Lung (tissue), 11 donors: ENCODE measurements at regions not wholly inside any gene's neighbourhood (a gene's known extent, or its start where the extent isn't known, plus 50 kb on each side); places are given as distances from the start of the nearest gene placed in this dataset.

Source experiments
- ATAC-seq: fragments of 200-7000 bp; cut with Tn5 transposase; one replicate; pipeline ENCODE4 v1.9.1; 2020; ENCODE audit warnings: moderate number of reproducible peaks; ENCODE audit not compliant: insufficient read depth, low FRiP score
- DNase-seq, 3 donors: peaks; one replicate each; pipeline ENCODE4 v3.0.0-alpha.2; 2013 to 2017
- H3K27ac ChIP-seq, 2 donors: one replicate each; pipeline ENCODE4 v1.5.1; 2013; ENCODE audit warnings: mild to moderate bottlenecking in 2 of 2, moderate library complexity in 2 of 2, control low read depth in 1 of 2, inconsistent platforms in 1 of 2, low read depth in 1 of 2, low read length in 1 of 2
- H3K27me3 ChIP-seq, 3 donors: one replicate each; pipeline ENCODE4 v1.5.1; 2013; ENCODE audit warnings: low read length in 2 of 3; ENCODE audit not compliant: control insufficient read depth in 3 of 3, insufficient read depth in 3 of 3
- H3K36me3 ChIP-seq, 4 donors: one replicate each; pipeline ENCODE4 v1.5.1; 2013; ENCODE audit warnings: low read length in 4 of 4, mild to moderate bottlenecking in 1 of 4, moderate library complexity in 1 of 4; ENCODE audit not compliant: control insufficient read depth in 4 of 4, insufficient read depth in 4 of 4
- H3K4me1 ChIP-seq, 5 donors: one replicate each; pipeline ENCODE4 v1.5.1; 2013; ENCODE audit warnings: low read length in 5 of 5, mild to moderate bottlenecking in 2 of 5, moderate library complexity in 1 of 5; ENCODE audit not compliant: control insufficient read depth in 5 of 5, insufficient read depth in 5 of 5
- H3K4me3 ChIP-seq: one replicate; pipeline ENCODE4 v1.5.1; 2013; ENCODE audit warnings: mild to moderate bottlenecking, control low read depth, moderate library complexity
- H3K9ac ChIP-seq, 2 donors: one replicate each; pipeline ENCODE4 v1.5.1; 2013; ENCODE audit warnings: low read length in 2 of 2, control low read depth in 1 of 2; ENCODE audit not compliant: insufficient read depth in 1 of 2
- H3K9me3 ChIP-seq, 4 donors: one replicate each; pipeline ENCODE4 v1.5.1; 2013; ENCODE audit warnings: low read length in 3 of 4, mild to moderate bottlenecking in 1 of 4, moderate library complexity in 1 of 4; ENCODE audit not compliant: control insufficient read depth in 4 of 4, insufficient read depth in 3 of 4
- WGBS, 2 donors: extraction: QIAGEN DNeasy Blood & Tissue Kit; methylation state at CpG; one replicate each; pipeline ENCODE4 v1.1.7; 2013; 5-methylcytosine and 5-hydroxymethylcytosine counted together
- TF ChIP-seq, protein P1 (sequence below): IDR thresholded peaks from 2 replicates; pipeline ENCODE4 v1.5.1; 2012; ENCODE audit warnings: mild to moderate bottlenecking; ENCODE audit errors: control extremely low read depth, extremely low read depth
- donor health status: control.
- donor health status: control.
- donor health status: Bipolar disorder and iron deficiency.
- donor health status: healthy.
- donor health status: DM: yes; HTN: yes; CAD: no.

DNA sequence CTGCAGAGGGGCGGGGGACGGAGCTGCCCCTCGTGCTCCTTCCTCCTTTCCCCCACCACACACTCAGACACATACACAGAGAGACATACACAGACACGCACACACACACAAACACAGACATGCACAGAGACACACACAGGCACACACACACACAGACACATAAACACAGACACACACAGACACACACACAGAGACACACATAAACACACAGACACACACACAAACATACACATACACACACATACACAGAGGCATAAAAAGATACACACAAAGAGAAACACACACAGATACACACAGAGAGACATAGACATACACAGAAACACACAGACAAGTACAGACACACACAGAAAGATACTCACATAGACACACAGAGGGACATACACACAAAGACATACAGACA lies 136.0 kb downstream of the UQCRFS1 start:
- no peak for DNase-seq
- no peak overlapping the region for H3K4me3 ChIP-seq
- H3K27me3 ChIP-seq, result peaks cover 0 to 10% (median 4%) of the 10 kb centered on the region in 3 donors
- no peaks in the 10 kb centered on the region for H3K36me3 ChIP-seq
- no peak for ATAC-seq
- H3K9ac ChIP-seq, result no peak overlapping the region
- H3K9me3 ChIP-seq, result peaks cover 0 to 7% (median 0%) of the 10 kb centered on the region in 4 donors
- peaks cover 0 to 3% (median 0%) of the 10 kb centered on the region in 5 donors for H3K4me1 ChIP-seq
- 78 to 83% methylated on average over 4 of the region's 4 CpGs for WGBS, 2 donors
- TF ChIP-seq, protein P1, sequence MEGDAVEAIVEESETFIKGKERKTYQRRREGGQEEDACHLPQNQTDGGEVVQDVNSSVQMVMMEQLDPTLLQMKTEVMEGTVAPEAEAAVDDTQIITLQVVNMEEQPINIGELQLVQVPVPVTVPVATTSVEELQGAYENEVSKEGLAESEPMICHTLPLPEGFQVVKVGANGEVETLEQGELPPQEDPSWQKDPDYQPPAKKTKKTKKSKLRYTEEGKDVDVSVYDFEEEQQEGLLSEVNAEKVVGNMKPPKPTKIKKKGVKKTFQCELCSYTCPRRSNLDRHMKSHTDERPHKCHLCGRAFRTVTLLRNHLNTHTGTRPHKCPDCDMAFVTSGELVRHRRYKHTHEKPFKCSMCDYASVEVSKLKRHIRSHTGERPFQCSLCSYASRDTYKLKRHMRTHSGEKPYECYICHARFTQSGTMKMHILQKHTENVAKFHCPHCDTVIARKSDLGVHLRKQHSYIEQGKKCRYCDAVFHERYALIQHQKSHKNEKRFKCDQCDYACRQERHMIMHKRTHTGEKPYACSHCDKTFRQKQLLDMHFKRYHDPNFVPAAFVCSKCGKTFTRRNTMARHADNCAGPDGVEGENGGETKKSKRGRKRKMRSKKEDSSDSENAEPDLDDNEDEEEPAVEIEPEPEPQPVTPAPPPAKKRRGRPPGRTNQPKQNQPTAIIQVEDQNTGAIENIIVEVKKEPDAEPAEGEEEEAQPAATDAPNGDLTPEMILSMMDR, result no peak
- no peak overlapping the region for H3K27ac ChIP-seq

DNA sequence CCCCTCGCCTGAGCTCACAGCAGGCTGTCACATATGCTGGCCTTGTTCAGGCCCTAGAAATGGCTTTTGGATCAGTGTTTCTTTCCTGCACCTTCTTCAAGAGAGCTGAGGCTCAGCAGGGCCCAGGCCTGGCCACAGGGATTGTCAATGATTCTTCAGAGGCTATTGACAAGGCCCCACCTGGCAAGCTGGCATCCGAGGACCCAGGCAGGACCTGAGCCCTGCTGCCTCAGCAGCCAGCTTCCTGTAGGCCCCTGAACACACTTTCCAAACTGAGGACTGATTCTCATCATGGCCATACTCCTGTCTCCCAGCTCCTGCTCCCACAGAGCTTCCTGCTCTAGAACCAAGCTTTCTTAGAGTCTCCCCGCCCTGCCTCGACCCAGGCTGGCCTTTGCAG lies 136.8 kb downstream of the UQCRFS1 start:
- Histone ChIP-seq H3K36me3 (no peaks in the 10 kb centered on the region), H3K9ac (no peak overlapping the region), H3K9me3 (peaks cover 0 to 7% (median 0%) of the 10 kb centered on the region in 4 donors), H3K4me1 (peaks cover 0 to 3% (median 0%) of the 10 kb centered on the region in 5 donors), H3K27ac (no peak overlapping the region), H3K4me3 (no peak overlapping the region), H3K27me3 (peaks cover 0 to 10% (median 4%) of the 10 kb centered on the region in 3 donors)
- no peak for DNase-seq
- TF ChIP-seq, protein P1, result no peak
- 58 to 65% methylated on average over 4 of the region's 4 CpGs for WGBS, 2 donors
- ATAC-seq, result no peak

DNA sequence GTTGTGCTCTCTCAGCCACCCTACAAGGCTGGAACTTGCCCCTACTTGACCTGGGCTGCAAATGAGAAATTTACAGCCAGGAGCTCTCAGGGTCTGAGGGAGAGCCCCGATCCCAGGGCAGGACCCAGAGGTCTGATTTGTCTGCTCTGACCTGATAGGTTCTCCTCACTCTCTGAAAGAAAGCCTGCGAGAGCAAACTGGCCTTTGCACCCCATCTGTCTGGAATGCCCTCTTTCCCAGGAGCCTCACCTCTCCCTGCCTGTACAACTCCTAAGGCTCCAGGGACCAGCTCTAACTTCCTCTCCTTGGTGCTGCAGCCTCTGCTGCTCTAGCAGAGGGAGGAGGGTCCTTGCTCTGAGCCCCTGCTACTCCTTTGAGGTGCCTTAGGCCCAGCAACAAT lies 137.8 kb downstream of the UQCRFS1 start:
- Histone ChIP-seq H3K4me1 (peaks cover 0 to 3% (median 0%) of the 10 kb centered on the region in 5 donors), H3K9ac (no peak overlapping the region), H3K36me3 (no peaks in the 10 kb centered on the region), H3K9me3 (peaks cover 0 to 7% (median 0%) of the 10 kb centered on the region in 4 donors), H3K27me3 (peaks cover 0 to 9% (median 4%) of the 10 kb centered on the region in 3 donors), H3K27ac (no peak overlapping the region), H3K4me3 (no peak overlapping the region)
- TF ChIP-seq, protein P1, result no peak
- WGBS, 2 donors, result 65 to 97% methylated on average over 2 of the region's 2 CpGs
- ATAC-seq (no peak), DNase-seq (no peak)

GRCh38 chr19:29074579-29074978 lies 138.4 kb downstream of the UQCRFS1 start:
- no peak for DNase-seq
- Histone ChIP-seq H3K9me3 (peaks cover 0 to 8% (median 0%) of the 10 kb centered on the region in 4 donors), H3K4me3 (no peak overlapping the region), H3K36me3 (no peaks in the 10 kb centered on the region), H3K27me3 (peaks cover 0 to 5% (median 4%) of the 10 kb centered on the region in 3 donors), H3K27ac (no peak overlapping the region), H3K9ac (no peak overlapping the region), H3K4me1 (peaks cover 0 to 3% (median 0%) of the 10 kb centered on the region in 5 donors)
- TF ChIP-seq, protein P1, result no peak
- no peak for ATAC-seq
- 75 to 85% methylated on average over 5 of the region's 5 CpGs for WGBS, 2 donors
